ENCODE measurements at regions not wholly inside any gene's neighbourhood (a gene's known extent, or its start where the extent isn't known, plus 50 kb on each side); places are given as distances from the start of the nearest gene placed in this dataset.

DNA sequence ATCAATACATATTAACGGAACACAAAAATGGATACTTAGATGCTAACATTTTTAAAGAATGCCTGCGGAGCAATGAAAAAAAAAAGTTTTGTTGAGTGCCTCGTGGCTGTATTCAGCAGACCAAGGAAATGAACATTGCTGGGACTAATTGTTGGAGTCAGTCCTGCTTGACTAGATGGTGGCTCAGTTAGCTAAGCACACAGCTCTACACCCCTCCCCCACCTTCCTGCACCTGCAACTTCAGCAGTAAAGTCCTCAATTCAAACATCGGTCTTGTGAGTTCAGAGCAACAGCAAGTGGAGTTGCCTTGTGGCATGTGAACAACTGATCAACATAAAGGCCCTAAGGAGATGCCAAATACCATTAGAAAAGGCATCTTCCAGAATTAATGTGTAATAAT, 326.0 kb upstream of the NPSR1 start:
- Mint-ChIP-seq H3K27ac (ENCODE audit: unreplicated experiment) (no peak overlapping the region), H3K36me3 (ENCODE audit: unreplicated experiment) (no peaks in the 10 kb centered on the region), H3K9me3 (ENCODE audit: unreplicated experiment) (peaks cover under 1% of the 10 kb centered on the region), H3K4me3 (ENCODE audit: unreplicated experiment) (no peak overlapping the region), H3K27me3 (ENCODE audit: unreplicated experiment) (no peaks in the 10 kb centered on the region), H3K4me1 (ENCODE audit: unreplicated experiment) (no peaks in the 10 kb centered on the region)
- DNase-seq (ENCODE audit: extremely low spot score, unreplicated experiment) = no peak
- TF ChIP-seq, protein P1, sequence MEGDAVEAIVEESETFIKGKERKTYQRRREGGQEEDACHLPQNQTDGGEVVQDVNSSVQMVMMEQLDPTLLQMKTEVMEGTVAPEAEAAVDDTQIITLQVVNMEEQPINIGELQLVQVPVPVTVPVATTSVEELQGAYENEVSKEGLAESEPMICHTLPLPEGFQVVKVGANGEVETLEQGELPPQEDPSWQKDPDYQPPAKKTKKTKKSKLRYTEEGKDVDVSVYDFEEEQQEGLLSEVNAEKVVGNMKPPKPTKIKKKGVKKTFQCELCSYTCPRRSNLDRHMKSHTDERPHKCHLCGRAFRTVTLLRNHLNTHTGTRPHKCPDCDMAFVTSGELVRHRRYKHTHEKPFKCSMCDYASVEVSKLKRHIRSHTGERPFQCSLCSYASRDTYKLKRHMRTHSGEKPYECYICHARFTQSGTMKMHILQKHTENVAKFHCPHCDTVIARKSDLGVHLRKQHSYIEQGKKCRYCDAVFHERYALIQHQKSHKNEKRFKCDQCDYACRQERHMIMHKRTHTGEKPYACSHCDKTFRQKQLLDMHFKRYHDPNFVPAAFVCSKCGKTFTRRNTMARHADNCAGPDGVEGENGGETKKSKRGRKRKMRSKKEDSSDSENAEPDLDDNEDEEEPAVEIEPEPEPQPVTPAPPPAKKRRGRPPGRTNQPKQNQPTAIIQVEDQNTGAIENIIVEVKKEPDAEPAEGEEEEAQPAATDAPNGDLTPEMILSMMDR (IDR thresholded peaks at IDR 0.05) = no peak

DNA sequence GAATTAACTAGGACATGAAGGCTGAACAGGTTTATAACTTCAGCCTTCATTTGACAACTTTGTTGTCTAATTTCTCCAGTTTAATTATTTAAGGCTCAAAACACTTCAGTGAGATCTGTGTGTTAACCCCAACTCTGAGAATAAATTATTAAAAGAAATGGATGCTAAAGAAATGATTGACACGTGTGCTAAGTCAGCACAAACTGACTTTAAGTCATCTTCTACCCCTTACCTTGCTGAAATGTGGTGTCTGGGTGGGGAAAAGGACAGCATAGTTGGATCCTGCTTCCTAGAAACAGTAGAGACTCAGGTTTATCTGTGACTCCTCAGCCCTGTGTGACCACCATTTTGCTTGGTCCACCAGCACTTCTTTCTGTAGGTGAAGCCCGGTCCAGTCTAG, 324.8 kb upstream of the NPSR1 start:
- H3K4me1 Mint-ChIP-seq (ENCODE audit: unreplicated experiment) = no peaks in the 10 kb centered on the region
- H3K27me3 Mint-ChIP-seq (ENCODE audit: unreplicated experiment) = no peaks in the 10 kb centered on the region
- TF ChIP-seq, protein P1 (IDR thresholded peaks at IDR 0.05) = no peak

DNA sequence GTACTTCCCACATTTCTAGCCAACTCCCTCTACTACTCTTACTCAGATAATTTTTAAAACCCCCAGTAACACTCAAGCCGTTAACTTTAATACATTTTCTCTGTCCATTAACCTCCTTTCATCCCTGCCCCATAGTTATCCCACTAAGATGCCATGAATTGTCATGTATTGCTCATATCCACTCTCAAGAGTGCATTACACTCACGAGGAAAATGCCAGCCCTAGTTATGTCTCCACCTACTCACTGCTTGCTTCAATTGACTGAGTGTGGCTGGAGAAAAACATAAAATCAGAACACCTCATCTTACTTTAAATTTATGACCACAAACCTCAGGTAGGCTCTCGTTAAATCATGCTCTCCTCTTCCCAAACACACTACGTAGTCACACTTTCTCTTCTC, 324.1 kb upstream of the NPSR1 start:
- TF ChIP-seq, protein P1 (IDR thresholded peaks at IDR 0.05) = no peak
- DNase-seq (ENCODE audit: extremely low spot score, unreplicated experiment) = no peak
- no peak overlapping the region for H3K4me3 Mint-ChIP-seq (ENCODE audit: unreplicated experiment)
- no peaks in the 10 kb centered on the region for H3K4me1 Mint-ChIP-seq (ENCODE audit: unreplicated experiment)
- H3K27me3 Mint-ChIP-seq (ENCODE audit: unreplicated experiment) = no peaks in the 10 kb centered on the region
- no peaks in the 10 kb centered on the region for H3K36me3 Mint-ChIP-seq (ENCODE audit: unreplicated experiment)
- no peak overlapping the region for H3K27ac Mint-ChIP-seq (ENCODE audit: unreplicated experiment)
- H3K9me3 Mint-ChIP-seq (ENCODE audit: unreplicated experiment) = peaks cover 9% of the 10 kb centered on the region

More for the DNA sequence above, 324.8 kb upstream of the NPSR1 start:
- Mint-ChIP-seq H3K4me3 (ENCODE audit: unreplicated experiment) (no peak overlapping the region), H3K27ac (ENCODE audit: unreplicated experiment) (no peak overlapping the region), H3K9me3 (ENCODE audit: unreplicated experiment) (peaks cover 9% of the 10 kb centered on the region), H3K36me3 (ENCODE audit: unreplicated experiment) (no peaks in the 10 kb centered on the region)
- no peak for DNase-seq (ENCODE audit: extremely low spot score, unreplicated experiment)

DNA sequence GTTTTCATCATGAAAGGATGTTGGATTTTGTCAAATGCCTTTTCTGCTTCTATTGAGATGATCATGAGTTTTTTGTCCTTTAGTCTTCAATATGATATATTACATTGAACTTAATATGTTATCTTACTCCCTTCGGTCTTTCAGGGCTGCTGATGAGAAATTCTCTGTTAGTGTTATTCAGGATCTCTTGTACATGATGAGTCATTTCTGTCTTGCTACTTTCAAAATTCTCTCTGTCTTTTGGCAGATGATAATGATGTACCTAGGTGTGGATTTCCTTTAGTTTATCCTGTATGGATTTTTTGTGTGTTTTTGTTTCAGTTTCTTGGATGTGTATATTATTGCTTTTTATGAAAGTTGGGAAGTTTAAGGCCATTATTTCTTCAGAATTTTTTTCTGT, 320.9 kb upstream of the NPSR1 start:
- H3K36me3 Mint-ChIP-seq (ENCODE audit: unreplicated experiment) = no peaks in the 10 kb centered on the region
- TF ChIP-seq, protein P1 (IDR thresholded peaks at IDR 0.05) = no peak
- H3K4me3 Mint-ChIP-seq (ENCODE audit: unreplicated experiment) = no peak overlapping the region
- no peak for DNase-seq (ENCODE audit: extremely low spot score, unreplicated experiment)
- H3K4me1 Mint-ChIP-seq (ENCODE audit: unreplicated experiment) = no peaks in the 10 kb centered on the region
- H3K27ac Mint-ChIP-seq (ENCODE audit: unreplicated experiment) = no peak overlapping the region
- H3K27me3 Mint-ChIP-seq (ENCODE audit: unreplicated experiment) = no peaks in the 10 kb centered on the region
- H3K9me3 Mint-ChIP-seq (ENCODE audit: unreplicated experiment) = peaks cover 9% of the 10 kb centered on the region

DNA sequence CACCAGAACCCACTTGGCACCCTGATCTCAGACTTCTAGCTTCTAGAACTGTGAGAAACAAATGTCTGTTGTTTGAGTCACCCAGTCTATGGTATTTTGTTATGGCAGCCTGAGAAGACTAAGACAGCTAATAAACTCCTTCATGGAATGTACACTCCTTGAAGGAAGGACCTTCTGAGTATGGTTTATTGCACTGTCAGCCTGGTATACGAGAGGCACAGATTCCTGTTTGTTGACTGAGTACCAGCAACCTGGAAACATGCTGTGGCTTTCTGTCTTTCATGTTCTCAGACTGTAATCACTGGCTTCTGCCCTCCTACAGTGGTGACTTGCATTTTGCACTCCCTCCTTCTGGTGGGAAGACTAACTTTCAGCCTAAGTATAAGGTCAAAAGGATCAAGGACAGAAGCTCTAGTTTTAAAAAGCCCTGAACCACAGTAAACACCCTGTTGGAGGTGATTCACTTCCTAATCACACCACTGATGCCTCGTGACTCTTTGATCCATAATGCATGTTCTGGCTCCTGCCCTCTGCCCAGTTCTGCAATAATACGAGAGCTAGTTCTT, 319.0 kb upstream of the NPSR1 start:
- no peak for DNase-seq (ENCODE audit: extremely low spot score, unreplicated experiment)
- H3K4me3 Mint-ChIP-seq (ENCODE audit: unreplicated experiment) = no peak overlapping the region
- H3K9me3 Mint-ChIP-seq (ENCODE audit: unreplicated experiment) = peaks cover 9% of the 10 kb centered on the region
- H3K4me1 Mint-ChIP-seq (ENCODE audit: unreplicated experiment) = no peaks in the 10 kb centered on the region
- no peak overlapping the region for H3K27ac Mint-ChIP-seq (ENCODE audit: unreplicated experiment)
- H3K27me3 Mint-ChIP-seq (ENCODE audit: unreplicated experiment) = no peaks in the 10 kb centered on the region
- H3K36me3 Mint-ChIP-seq (ENCODE audit: unreplicated experiment) = no peaks in the 10 kb centered on the region
- TF ChIP-seq, protein P1 (IDR thresholded peaks at IDR 0.05) = no peak
